NT2/D1 (cell line): ENCODE measurements at regions not wholly inside any gene's neighbourhood (a gene's known extent, or its start where the extent isn't known, plus 50 kb on each side); places are given as distances from the start of the nearest gene placed in this dataset.

Source experiments
- SUZ12 ChIP-seq: IDR thresholded peaks from 2 replicates; pipeline ENCODE4 v1.6.1; 2011; ENCODE audit not compliant: insufficient read length, insufficient read depth; ENCODE audit errors: extremely low read depth
- YY1 ChIP-seq: IDR thresholded peaks from 2 replicates; pipeline ENCODE4 v1.6.1; 2011; ENCODE audit not compliant: insufficient read length, insufficient read depth
- ZNF274 ChIP-seq: IDR thresholded peaks from 2 replicates; pipeline ENCODE4 v1.6.1; 2011; ENCODE audit warnings: mild to moderate bottlenecking, low read depth, low read length

DNA sequence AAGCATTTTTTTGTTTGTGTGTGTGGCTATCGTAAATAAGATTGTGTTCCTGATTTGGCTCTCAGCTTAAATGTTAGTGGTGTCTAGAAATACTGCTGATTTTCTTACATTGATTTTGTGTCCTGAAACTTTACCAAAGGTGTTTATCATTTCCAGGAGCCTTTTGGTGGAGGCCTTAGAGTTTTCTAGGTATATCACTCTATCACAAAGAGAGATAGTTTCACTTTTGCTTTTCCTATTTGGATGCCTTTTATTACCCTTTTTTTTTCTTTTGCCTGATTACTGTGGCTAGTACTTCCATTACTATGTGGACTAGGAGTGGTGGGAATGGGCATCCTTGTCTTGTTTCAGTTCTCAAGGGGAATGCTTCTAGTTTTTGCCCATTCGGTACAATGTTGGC lies 109.6 kb downstream of the S1PR1 start:
- TF ChIP-seq YY1, result no peak
- TF ChIP-seq SUZ12, result no peak
- TF ChIP-seq ZNF274, result no peak
